Fibroblast of mammary gland (primary cell): ENCODE measurements at regions not wholly inside any gene's neighbourhood (a gene's known extent, or its start where the extent isn't known, plus 50 kb on each side); places are given as distances from the start of the nearest gene placed in this dataset.

ENCODE experiments used
- DNase-seq: peaks from one replicate; pipeline ENCODE4 v3.0.0-alpha.2; 2010; ENCODE audit warnings: low read depth
- H3K4me3 ChIP-seq: 2 replicates; pipeline ENCODE4 v1.5.1; 2011; ENCODE audit warnings: low read depth, mild to moderate bottlenecking, low read length, moderate library complexity; ENCODE audit not compliant: control insufficient read depth
- TF ChIP-seq, protein P1 (sequence below): conservative IDR thresholded peaks from 2 replicates; pipeline ENCODE4 v1.5.1; 2011; ENCODE audit warnings: low read depth, low read length, inconsistent platforms; ENCODE audit not compliant: control insufficient read depth, insufficient read depth

- no peak for DNase-seq
- H3K4me3 ChIP-seq = no peak overlapping the region
- TF ChIP-seq, protein P1, sequence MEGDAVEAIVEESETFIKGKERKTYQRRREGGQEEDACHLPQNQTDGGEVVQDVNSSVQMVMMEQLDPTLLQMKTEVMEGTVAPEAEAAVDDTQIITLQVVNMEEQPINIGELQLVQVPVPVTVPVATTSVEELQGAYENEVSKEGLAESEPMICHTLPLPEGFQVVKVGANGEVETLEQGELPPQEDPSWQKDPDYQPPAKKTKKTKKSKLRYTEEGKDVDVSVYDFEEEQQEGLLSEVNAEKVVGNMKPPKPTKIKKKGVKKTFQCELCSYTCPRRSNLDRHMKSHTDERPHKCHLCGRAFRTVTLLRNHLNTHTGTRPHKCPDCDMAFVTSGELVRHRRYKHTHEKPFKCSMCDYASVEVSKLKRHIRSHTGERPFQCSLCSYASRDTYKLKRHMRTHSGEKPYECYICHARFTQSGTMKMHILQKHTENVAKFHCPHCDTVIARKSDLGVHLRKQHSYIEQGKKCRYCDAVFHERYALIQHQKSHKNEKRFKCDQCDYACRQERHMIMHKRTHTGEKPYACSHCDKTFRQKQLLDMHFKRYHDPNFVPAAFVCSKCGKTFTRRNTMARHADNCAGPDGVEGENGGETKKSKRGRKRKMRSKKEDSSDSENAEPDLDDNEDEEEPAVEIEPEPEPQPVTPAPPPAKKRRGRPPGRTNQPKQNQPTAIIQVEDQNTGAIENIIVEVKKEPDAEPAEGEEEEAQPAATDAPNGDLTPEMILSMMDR = no peak
These were observed 627.4 kb upstream of the NDST4 start for GRCh38 chr4:115740806-115741205.

DNA sequence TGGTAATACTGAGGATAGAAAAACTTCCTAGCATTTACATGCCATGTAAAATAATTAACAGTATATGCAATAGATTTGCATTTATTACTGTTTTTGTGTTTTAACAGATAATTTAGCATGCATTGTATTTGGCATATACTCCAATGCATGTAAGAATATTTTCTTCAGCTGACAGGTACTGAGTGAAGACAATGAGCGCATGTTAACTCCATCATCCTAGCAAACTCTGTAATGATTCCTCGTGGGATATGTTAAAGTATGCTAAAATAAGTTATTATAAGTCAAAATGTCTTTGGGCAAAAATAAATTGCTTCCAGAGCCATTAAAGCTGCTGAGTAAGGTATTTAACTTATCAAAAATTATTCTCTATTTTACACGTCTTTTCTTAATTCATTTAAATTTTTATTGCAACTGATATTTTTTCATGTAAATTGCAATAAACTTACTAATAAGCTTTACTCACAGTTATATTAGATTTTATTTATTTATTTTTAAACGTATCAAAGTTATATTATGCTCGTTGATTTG lies 616.4 kb upstream of the NDST4 start:
- DNase-seq = no peak
- TF ChIP-seq, protein P1 = no peak
- no peak overlapping the region for H3K4me3 ChIP-seq

GRCh38 chr4:115723621-115724020 lies 610.2 kb upstream of the NDST4 start:
- DNase-seq = no peak
- no peak overlapping the region for H3K4me3 ChIP-seq
- TF ChIP-seq, protein P1 = no peak

DNA sequence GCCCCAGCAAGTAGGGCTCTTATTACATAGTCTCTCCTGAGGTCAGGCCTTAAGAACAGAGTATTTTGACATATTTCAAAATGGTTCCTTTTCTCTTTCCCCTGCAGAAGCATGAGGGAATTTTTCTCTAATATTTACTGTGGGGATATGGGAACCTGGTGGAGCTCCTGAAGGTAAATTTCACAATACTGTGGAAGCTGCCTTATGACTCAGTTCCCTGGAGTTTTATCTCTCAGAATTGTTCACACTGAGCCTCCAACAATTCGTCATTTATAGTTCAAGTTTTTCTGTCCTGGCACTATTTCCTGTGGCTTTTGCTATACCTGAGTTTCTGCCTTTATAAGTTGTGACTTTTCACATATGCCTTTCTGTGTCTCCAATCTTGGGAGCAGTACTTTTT lies 607.2 kb upstream of the NDST4 start:
- DNase-seq = no peak
- no peak overlapping the region for H3K4me3 ChIP-seq

GRCh38 chr4:115711575-115711974 lies 598.2 kb upstream of the NDST4 start:
- H3K4me3 ChIP-seq = no peak overlapping the region
- TF ChIP-seq, protein P1 = no peak
- no peak for DNase-seq

More for the DNA sequence above, 607.2 kb upstream of the NDST4 start:
- TF ChIP-seq, protein P1 = no peak

DNA sequence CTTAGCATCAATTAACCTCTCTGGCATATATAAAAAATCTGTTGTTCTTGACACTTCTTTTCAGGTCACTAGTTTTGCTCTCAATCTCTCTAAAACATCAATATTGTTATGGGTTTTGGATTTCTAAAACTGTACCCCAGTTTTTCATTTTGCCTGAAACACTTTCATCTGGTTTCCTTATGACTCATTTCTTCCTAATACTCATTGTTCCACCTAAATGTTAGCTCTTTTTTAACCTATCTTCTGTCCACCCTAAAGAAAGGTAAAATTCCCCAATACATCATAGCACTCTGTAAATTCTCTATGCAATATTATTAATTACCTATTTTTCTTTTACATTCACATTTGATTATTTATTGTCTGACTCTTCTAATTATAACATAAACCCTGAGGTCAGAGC lies 575.5 kb upstream of the NDST4 start:
- no peak overlapping the region for H3K4me3 ChIP-seq
- no peak for DNase-seq
- TF ChIP-seq, protein P1 = no peak
